Esophagus mucosa (tissue), 1 donor: ENCODE measurements at regions not wholly inside any gene's neighbourhood (a gene's known extent, or its start where the extent isn't known, plus 50 kb on each side); places are given as distances from the start of the nearest gene placed in this dataset.
A peak's percentile ranks its signal among the peaks of the same experiment; 100 is the strongest.

Experiments used
- ATAC-seq: fragments of 200-7000 bp; cut with Tn5 transposase; one replicate; pipeline ENCODE4 v1.9.1; 2020
- donor health status: DM: yes; HTN: yes; CAD: no.

DNA sequence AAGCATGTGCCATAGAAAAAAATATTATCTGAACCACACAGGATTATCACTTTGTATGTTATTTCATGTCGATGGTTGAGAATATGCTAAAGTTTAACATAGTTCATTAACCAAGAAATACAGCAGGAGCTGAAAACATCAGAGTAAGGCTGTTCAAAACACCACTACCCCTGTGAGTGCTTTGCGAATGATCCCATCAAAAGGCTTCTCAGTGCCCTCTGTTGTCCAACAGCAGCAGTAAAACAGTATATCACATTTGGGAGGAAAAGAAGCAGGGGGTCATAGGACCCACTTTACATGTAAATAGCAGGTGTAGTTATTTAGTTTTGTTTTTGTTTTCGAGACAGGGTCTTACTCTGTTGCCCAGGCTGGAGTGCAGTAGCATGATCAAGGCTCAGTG is 289.4 kb upstream of the FMN2 start:
- no peak for ATAC-seq

DNA sequence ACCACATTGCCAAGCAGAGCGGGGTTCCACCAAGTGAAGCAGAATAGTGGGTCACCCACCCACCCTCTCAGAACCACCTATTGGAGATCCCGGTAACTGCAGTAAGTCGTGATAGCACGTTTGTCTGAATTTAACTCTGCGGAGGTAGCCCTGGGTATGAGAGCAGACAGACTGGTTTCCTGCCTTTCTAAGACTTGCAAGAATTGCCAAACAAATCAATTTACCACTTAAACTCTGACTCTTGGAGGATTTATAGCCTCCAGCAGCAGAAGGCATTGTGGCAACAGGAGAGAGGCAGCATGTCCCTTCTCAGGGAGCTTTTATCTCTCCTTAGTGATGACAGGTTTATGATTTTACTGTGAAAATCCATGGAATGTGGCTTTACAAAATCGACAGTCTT is 287.9 kb upstream of the FMN2 start:
- no peak for ATAC-seq

DNA sequence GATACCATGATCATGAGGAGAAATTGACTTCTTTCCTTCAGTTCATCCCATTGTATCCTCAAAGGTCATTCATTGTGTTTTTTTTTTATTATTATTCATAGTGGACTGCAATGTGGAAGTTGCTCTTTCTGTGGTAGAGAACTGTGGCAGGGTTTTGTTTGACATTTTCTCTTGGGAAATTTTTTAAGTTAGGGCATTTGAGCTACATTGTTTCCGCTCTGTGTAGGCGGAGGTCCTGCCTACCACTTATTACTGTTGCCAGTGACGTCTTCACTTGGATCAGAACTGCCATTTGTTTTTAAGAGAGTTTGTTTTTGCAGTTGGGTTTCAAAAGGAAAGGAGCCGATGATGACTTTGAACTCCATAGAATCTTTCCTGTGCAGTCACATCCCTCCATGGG is 287.4 kb upstream of the FMN2 start:
- no peak for ATAC-seq

DNA sequence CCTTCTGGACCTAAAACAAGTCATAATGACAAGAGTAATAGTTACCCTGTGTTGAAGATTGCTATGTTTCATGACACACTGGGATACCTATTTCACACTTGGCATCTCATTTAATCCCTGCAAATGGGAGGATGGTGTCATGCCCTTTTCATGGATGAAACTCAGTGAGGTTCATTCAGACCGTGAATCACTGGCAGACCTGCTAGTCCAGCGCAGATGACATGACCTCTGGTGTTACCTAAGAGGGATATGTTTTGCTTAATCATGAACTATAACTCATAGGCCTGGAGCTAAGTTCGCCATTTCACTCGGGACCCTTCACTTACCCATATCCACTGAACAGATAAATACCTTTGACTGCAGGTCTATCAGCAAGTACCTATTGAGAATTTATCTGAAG is 286.6 kb upstream of the FMN2 start:
- ATAC-seq = peak; percentile 96

DNA sequence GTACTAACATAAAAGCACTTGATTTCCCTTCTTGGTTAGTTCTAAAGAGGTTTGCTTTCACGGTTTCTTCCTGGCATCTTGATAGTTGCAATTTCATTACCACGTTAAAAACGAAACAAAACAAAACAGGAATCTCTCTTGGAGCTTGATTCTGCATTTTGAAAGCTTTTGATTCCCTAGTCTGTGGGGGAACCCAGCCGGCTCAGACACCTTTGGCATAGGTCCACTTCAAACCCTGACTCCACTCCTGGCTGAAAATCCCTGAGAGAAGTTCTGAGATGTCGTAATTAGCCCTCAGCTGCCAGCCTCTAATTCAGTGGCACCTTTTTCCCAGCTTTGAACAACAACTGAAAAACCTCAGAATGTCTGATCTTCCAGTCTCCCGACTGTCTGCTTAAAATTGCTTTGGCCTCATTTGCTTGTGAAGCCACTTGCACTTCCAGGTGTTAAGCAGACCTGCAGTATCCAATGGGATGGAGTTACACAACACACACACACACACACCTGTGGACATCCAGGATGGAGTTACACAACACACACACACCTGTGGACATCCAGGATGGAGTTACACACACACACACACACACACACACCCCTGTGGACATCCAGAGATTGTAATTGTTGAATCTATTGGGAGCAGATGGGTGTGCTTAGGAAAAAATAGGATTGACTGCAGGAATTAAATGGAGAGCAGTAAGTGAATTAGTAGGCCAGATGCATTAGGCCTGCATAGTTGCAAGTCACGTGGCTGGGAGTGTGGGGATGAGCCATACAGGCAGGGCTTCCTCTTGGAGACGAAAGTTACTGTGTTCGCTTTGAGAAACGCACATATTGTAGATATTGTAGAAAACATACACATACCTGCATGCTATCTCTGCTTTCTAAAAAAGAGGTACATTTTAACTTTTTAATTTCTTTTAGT is 285.6 kb upstream of the FMN2 start:
- no peak for ATAC-seq

DNA sequence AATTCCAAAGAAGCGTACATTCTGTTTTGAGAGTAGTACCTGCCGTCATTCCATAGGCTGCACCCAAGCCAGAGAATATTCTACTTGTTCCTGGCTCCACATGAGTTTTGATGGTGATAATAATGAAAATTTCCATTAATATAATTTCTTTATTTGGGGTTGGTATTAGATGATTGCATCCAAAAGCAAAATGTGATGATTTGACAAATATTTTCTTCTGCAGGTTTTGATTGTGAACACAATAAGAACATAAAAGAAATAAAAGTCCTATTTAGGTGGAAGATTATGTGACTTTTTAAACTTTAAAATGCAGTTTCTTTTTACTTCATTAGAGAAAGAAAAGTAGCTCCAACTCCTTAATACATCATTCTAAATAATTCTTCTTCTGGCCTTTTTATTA is 284.8 kb upstream of the FMN2 start:
- ATAC-seq = no peak

DNA sequence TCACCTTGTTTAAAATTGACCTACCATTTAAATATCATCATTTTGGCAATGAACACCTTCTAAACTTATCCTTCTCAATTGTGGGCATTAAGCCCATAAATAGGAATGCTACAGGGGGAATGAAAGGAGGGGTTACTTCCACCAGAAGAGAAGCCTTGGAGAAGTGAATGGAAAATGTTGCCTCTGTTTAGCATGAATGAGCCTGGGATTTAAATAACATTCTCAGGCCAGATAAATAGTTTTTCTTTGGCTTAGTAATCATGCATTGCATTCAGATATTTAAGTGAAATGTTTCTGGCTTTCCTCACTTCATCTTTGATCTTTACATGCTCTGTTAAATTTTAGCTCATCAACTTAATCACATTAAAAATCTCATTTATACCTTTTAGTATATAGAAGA is 284.3 kb upstream of the FMN2 start:
- no peak for ATAC-seq

DNA sequence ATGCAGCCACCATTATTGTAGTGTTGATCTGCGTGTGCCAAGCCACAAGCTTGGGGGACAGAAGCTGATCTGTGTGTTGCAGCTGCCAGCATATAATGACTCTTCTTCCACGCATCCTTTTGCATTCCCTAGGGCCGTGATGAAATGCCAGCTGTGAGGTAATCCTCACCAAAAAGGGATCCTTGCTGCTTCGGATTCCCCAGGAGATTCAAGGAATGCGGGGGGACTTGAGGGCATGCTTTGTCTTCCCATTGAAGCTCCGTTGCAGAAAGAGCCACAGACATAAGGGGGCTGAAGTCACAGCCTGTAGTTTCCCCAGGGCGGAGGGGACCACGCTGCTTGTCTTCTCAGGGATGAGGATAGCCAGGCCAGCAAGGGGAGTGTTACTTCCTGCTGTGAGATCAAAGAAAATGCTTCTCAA is 281.6 kb upstream of the FMN2 start:
- ATAC-seq = no peak

DNA sequence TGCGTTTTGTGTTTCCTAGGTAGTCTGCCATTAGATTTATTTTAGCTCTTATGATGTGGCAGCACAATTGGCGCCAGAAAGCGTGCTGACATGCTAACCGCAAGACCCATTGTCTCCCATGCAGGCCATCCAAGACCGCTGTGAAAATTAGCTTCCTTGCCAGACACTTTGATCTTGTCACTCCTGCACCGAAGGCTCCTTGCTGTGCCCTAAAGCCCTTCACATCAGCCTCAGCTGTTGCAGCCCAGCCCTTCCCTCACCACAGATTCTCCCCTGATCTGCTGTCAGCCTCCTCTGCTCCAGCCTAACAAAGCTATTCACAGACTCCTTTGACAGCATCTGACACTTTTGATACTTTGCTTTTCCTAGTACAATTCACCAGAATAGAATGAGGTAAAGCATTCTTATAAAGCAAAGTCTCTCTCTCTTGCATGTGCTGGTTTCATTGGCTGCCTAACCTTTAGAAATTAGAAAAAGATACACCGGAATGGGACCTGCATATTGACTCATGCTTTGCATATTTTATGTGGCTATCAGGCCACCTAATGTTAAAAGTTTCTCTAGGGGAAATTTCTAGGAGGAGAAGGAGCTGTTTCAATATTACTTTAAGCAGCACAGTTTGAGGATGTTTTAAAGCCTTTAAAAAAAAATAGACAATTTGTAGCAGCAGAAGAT is 280.3 kb upstream of the FMN2 start:
- no peak for ATAC-seq

DNA sequence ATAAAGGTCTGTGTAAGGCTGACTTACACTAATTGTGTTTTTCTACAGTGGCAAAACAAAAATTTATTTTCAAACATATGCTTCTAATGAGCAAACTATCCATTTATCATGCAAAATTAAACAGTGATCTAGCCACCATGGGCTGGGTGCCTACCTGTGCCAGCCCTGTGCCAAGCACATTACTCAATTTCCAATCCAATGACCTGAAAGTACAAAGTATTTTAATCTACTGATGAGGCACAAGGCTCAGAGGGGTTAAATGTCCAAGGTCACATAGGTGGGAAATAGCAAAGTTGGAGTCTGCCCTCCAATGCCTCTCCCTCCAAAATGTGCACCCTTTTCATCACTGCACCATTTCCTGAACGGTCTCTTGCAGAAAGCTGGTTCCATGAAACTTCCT is 279.1 kb upstream of the FMN2 start:
- no peak for ATAC-seq

DNA sequence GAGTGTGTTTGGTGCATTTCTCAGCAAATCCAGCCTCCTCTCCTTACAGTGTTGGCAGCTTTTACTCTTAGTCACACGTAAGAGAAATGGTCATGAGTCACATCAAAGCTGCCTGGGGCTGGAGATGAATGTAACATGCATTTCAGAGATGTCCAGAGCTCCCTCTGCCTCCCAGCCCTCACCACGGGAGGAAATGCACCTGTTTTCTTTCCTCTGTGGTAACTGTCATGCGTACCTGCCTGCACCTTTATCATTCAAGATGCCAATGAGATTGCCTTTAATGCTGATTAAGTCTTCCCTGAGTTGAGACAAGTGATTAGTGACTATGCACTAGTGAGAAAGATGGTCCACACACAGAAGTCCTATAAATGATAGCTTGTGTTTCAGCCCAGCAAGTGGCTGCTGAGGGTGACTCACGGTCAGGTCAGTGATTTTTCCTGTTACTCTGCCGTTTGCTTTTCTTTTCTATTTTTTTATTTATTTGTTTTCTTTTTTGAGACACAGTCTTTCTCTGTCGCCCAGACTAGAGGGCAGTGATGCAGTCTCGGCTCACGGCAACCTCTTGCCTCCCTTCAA is 277.3 kb upstream of the FMN2 start:
- peak; percentile 94 for ATAC-seq

DNA sequence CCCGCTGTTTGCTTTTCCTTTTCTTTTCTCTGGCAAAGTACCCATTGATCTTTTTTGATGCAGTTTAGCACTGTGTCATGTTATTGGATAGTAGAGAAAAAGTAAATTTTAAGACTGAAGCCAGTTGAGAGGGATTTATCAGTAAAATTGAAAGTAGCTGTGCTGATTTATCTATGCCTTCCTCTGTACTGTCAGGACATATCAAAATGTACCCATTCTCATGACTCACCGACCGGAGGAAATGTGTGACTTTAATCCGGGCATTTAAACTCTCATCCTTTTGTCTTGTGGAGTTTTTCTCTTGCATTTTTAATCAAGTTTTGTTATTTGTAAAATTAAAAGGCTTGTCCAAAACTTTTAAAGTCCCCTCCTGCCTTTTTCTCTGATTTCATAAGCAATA is 276.6 kb upstream of the FMN2 start:
- ATAC-seq = no peak

DNA sequence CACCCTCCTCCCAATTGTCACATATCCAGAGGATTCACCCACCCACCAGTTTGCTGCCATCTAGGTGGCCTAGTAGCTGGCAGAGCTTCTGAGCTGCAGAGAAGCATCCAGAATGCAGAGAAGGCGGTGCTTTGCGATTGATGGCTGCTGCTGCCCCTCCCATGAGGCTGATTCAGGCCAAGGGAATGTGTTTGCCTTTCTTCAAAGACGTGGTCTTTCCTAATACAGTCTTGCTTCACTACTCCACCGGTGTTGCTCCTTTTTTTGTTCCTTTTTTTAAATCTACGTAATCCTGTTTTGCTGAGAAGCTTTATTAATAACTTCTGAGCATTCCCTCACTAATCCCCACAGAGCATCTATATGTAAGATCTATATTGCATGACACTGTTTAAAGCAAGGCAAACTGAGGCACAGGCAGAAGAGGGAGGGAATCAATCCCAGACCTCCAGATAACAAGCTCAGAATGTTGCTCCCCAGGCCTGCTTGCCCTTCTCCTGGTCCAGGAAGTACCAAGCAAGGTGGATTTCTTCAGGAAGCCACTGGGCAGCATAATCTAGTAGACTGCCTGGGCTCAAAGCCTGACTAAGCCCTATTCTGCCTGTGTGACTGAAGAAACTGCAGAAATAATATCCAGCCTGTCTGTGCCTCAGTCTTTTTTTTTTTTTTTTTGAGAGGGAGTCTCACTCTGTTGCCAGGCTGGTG is 275.5 kb upstream of the FMN2 start:
- peak; percentile 92 for ATAC-seq

DNA sequence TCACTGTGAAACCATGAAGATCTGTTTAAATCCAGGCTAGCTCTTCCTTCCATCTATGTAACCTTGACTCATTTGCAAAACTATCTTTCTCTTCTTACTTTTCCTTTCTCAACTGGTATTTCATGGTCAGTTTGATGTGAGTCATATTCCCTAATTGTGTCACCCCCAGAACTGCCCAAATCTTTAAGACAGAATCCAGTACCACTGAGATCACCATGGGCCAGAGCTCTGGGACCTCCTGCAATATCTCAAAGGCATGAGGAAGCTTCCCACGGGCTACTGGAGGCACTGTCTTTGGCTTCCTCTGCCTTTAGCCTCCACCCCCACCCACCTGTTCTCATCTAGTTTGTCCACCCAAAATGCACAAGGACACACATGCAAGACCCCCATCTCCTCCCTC is 274.4 kb upstream of the FMN2 start:
- ATAC-seq = no peak

DNA sequence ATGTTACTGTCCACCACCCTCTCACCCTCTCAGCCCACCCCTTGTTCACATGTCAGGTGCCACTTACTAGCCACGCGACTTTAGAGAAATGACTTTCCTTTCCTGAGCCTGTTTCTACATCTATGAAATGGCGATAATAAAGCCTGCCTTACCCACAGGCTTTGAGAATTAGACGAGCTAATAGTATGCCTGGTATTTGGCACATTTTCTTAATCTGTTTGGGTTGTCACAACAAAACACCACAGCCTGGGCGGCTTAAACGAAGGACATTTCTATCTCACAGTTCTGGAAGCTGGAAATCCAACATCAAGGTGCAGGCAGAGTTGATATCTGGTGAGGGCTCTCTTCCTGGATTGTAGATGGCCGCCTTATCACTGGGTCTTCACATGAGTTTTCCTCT is 273.9 kb upstream of the FMN2 start:
- ATAC-seq = no peak

DNA sequence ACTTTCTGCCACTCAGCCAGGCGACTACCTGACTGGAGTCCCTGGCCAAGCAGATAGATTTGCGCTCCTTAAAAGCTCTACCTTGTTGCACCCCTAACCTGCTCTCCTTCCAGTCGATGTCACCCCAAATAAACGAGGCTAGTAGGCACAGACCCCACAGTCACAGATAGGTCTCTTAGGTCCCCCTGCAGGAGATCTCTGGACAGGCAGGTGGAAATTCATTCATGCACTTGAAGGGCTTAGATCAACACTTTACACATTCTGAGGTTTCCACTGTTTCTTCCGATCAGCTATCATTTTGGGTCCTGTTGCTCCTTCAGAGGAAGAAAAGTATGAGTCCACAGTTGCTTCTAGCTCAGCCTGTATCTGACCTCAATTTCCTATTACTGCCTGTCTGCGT is 272.6 kb upstream of the FMN2 start:
- no peak for ATAC-seq

DNA sequence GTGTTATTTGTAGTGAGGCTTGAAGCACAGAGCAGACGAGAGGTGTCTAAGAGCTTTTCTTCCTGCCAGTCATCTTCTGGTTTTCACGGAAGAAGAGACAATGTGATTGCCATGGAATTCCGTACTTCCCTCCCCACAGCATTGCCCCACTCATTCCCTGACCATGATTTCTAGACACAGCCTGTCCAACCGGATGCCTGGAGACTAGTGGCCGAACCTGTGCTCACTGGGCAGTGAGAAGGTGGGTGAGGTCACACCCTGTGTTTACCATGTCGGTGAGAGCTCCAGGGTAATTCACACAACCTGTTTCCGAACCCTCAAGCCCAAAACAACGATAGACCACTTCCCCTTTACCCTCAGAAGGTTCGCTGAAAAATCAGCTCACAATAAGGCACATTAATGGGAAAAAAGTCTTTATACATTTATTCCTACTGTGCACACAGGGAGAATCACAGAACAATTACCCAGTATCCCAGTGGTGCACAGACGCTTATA is 271.9 kb upstream of the FMN2 start:
- no peak for ATAC-seq

DNA sequence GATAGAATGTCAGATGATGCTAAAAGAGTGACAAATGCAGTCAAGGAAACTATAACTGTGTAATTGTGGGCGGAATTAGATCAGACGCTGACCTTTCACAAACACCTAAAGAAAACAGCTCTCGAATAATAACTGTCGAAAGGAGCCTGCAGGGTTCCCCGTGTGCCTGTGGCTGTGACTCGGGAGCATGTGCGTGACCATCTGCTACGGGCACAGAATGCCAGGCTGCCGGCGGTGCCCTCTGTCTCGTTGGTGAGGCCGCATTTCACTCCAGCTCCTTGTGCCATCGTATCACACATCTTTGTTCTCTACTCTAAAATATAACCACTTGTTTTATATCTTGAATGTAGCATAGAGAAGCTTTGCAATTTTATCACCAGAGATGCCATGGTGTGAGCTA is 267.8 kb upstream of the FMN2 start:
- ATAC-seq = no peak

DNA sequence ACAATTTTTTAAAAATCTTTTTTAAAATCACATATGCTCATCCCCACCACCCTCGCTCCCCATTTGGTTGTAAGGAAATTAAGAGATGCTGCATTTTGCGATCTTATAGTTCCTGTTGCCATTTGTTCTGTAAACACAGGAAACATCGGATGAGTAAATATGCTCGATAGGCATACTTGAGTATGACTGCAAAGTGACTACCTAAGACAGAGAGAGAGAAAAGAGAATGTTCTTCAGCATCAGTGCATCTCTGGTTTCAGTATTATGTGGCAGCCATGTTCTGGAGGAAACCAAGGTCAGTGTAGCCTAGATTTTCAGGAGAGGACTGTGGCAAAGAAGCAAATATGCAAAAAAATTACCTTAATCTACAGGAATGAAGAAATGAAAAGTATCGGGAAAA is 265.5 kb upstream of the FMN2 start:
- ATAC-seq = no peak

DNA sequence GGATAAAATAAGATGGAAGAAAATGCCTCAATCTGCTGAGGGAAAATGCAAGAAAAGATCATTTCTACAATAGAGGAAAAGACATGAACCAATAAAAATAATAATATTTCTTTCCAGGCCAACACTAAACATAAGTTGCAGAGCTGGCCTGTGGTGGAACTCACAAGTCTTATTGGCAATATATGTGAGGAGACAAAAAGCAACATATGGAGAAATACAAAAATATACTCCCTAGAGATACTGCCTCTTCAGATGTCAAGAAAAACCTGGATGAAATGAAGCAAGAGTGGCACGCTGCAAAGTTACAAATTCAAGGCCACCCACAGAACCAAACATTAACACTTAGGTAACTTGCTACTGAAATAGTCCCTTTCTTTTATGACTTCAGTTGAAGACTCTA is 264.9 kb upstream of the FMN2 start:
- ATAC-seq = no peak

DNA sequence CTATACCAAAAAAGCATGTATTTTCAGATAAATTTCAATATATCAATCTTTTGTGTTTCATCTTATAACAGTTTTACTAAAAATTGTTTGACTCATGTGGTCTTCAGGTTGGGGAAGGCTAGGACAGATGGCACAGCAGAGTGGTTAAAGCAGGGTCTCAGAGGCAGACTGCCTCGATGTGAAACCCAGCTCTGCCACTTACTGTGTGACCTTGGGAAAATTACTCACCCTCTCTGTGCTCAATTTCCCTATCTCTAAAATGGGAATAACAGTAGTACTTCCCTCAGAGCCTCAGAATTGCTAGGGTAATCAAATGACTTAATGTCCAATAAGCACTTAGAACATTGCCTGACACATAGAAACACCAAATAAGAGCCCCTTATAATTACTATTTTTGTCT is 262.1 kb upstream of the FMN2 start:
- no peak for ATAC-seq

DNA sequence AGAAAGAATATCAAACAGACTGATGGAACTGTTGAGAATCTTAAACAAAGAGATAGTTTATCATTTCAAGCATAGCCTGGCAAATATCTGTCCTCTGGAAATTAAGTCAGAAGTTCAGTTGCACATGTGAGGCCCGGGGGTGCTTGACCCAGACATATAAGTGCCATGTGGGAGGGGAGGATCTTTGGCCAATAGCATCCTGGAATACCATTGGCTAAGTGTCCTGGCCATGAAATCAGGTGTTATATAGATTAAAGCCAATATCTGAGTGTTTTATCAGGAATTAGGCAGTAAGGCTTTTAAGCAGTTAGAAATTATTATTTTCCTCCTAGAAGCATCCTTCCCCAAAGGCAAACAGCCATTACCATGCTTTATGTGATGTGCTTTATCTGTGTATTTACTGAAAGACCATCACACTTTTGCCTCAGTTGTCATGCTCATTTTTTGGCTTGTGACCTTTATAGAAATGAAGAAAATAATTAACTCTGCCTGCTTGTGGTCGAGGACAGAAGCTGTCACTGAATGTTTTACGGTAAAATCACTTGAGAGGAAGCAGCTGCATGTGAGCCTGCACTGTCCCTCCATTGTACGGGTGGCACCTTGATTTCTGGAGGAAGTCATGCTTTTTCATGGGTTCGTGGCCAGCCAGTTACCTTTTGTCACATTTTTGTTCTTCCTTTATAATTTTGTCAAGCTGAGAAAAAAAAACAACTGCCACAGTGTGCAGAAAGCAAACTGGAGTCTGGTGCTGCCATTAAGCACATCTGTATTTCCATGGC is 259.9 kb upstream of the FMN2 start:
- ATAC-seq = no peak
